Lower leg skin (tissue), 3 donors: ENCODE measurements at regions not wholly inside any gene's neighbourhood (a gene's known extent, or its start where the extent isn't known, plus 50 kb on each side); places are given as distances from the start of the nearest gene placed in this dataset.

Source experiments
- CTCF ChIP-seq, 3 donors: fragments of 450-650 bp; IDR thresholded peaks; one replicate each; pipeline ENCODE4 v1.5.1; 2016; ENCODE audit warnings: antibody characterized with exemption in 3 of 3, mild to moderate bottlenecking in 3 of 3, moderate library complexity in 2 of 3
- POLR2A ChIP-seq, 2 donors: fragments of 450-650 bp; IDR thresholded peaks; one replicate each; pipeline ENCODE4 v1.6.1; 2016 to 2017; ENCODE audit warnings: antibody characterized with exemption in 2 of 2, mild to moderate bottlenecking in 1 of 2, moderate library complexity in 1 of 2

DNA sequence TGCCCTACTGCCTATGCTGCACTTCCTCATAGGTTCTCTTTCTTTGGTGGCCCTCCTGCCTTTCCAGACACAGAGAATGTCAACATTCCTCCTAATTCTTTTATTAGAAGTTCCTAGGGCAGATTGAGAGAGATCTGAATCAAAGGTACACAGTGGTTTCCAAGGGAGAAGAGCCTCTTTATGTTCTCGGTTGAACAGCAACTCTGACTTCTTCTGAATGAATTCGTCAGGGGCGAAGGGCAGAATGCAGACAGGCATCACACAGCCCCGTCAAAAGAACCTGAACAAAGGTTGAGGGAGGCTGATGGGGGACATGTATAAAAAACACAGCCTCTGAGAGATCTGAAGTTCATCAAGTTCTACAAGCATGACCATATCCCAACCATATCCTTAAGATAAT is 68.1 kb upstream of the DTNBP1 start:
- TF ChIP-seq CTCF (IDR thresholded peaks at IDR 0.05), result no peak
- no peak for TF ChIP-seq POLR2A (IDR thresholded peaks at IDR 0.05)
